HG03064 (cell line): ENCODE measurements at regions not wholly inside any gene's neighbourhood (a gene's known extent, or its start where the extent isn't known, plus 50 kb on each side); places are given as distances from the start of the nearest gene placed in this dataset.
"Not testable (repeated sequence)": the region's sequence is repeated elsewhere in the genome, so short reads cannot be mapped to it uniquely, and the experiment has no call there.

Experiments
- ATAC-seq: cut with Tn5 transposase; IDR thresholded peaks from one replicate; pipeline ENCODE4 v1.9.1; 2021; ENCODE audit warnings: low read depth; ENCODE audit not compliant: unreplicated experiment

DNA sequence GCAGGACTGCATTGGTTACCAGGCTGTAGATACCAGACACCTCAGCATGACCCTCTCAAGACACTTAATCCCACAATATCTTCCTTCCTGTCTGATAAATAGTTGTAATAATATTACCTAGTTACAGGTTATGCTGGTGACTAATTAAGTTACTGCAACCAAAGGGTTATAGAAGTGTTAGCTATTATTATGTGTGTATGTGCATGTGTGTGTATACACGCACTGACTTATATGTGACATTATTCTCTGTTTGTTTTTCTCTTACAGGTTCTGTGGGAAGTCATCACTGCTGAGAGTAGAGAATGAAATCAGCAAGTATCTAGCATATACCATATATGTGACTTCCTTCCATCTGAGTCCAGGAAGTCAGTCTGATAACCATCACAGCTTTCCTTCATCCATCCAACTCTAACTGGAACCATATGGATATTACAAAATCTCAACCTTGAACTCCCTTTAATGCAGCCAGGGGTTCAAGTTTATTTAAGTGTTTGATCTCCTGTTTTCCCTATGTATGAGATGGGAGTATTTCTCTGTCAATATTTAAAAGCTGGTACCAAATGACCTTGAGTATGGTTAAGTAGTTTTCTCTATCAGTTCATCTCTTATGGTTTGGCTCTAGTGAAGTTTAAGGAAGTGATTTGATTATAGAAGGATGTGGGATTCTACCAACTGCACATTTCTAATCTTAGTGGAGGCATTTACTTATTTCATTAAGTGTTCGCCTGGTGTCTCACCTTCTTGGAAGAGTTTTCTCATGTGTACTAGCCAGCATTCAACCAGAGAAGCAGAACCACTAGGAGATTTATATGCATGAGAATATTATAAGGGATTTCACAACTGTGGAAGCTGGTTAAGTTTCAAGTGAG is 313.2 kb downstream of the HIVEP2 start:
- ATAC-seq: no peak

DNA sequence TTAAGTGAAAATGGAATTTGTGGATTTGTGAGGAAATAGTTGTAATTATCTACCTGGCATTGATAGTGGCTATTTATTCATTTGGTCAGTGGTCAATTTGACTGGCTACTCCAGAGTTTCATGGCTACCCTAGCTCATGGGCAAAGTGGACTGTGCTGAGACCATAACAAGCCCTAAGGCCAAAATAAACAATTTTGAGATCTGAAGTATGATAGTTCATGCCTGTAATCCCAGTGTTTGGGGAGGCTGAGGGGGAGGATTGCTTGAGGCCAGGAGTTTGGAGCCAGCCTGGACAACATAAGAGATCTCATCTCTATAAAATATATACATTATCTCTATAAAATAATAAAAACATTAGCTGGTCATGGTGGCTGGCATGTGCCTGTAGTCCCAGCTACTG is 311.7 kb downstream of the HIVEP2 start:
- no peak for ATAC-seq

DNA sequence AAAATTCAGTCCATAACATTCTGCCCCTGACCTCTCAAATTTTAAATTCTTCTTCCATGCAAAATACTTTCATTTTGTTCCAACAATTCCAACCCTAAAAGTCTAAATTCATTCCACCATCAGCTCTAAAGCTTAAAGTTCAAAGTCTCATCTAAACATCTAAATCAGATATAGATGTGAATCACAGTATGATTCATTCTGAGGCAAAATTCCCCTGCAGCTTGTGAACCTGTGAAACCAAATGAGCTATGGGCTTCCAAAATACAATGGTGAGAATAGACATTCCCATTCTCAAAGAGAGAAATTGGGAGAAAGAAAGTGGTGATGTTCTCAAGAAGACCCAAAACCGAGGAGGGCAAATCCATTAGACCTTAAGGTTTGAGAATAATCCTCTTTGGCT is 309.8 kb downstream of the HIVEP2 start:
- ATAC-seq: no peak

DNA sequence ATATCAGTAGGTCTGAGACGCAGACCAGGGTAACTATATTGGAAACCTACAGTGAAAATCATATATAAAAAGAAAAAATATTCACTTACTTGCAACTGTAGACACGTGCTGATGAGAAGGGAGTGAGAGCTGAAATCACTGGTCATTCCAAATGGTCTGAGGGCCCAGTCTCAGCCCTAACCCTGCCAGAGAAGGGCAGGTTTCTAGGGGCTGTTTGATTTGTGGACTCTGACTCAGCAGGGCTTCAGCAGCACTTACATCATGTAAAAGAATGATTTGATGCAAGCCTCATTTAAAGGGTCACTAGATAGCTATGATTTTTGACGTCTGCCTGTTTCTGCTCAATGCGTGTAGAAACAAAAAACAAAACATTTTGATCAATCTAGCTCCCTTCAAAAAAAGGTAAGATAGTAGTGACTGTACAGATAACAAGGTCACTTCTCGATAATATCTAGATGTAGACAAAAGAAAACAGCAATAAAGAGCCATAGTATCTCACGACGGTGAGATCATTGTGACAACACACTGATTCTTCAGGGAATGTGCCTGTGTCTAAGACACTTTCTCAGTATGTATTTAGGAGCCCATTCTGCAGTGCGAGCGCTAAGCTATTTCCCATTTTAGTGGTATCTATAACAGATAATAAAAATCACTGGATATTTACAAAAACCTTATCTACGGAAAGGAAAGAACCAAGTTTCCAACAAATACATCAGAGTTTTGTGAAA is 307.2 kb downstream of the HIVEP2 start:
- ATAC-seq: no peak

DNA sequence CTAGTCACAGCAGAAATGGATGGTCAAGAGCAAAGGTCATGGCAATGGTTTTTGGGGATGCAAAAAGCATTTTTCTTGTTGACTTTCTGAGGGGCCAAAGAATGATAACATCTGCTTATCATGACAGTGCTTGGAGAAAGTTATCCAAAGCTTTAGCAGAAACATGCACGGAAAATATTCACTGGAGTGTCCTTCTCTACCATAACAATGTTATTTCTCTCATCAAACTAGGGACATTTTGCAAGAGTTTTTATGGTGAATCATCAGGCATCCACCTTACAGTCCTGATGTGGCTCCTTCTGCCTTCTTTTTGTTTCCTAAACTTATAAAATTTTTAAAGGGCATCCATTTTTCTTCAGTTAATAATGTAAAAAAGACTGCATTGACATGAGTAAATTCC is 302.3 kb downstream of the HIVEP2 start:
- ATAC-seq: no peak

DNA sequence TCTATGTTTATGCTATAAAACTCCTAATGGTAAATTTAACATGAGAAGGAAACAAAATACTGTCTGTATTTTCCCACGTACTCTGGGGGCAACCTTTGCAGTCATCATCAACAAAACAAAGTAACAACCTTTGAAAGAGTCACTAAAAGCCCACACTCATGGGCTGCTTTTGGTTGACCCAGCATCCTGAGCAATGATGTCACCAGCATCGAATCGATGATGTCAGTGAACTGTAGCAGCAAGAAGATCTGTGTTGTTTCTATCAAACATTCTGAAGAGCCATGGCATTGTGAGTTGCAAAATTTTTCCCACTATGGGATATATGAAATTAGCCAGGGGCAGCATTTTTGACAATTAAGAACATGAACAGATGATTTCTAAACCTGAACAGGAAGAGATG is 300.1 kb downstream of the HIVEP2 start:
- no peak for ATAC-seq

DNA sequence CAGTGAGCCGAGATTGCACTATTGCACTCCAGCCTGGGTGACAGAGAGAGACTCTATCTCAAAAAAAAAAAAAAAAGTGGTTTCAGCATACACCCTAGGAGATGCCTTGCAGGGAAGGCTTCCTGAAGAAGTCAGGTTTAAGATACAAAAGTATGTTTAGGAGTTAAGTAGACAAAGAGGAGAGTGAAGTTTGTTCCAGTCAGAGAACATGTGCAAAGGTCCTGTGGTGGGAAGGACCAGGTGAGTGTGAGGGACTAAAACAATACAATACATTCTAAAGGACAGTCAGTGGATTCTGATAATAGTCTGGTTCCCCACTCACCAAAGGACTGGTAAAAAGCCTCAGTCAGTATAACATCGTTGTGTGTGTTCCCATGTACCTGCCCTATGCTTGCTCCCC is 299.3 kb downstream of the HIVEP2 start:
- ATAC-seq: no peak

DNA sequence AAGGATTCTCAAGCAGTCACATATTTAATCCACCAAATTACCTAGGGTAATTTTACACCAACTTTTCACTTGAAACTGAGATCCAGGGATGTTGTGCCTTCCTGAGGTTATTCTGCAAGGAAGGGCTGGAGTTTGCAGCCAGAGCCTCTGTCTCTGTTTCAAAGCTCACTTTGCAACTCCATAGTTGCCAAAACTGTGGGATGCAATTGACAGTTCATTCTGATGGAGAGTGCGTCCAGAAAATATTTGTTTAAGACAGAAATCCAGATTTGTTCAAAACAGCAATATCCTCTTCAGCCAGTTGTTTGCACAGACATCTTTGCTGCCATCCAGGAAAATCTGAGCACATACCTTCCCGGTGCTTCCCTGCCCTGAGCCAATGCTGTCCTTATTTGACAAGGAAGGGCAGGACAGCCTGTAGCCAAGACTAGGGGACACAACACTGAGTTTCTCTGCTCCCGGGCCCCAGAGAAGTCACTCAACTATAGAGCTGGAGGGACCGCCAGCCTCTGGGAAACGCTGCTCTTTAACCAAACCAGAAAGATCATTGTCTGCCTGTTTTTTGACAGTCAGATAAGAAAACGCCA is 297.4 kb downstream of the HIVEP2 start:
- ATAC-seq: no peak

DNA sequence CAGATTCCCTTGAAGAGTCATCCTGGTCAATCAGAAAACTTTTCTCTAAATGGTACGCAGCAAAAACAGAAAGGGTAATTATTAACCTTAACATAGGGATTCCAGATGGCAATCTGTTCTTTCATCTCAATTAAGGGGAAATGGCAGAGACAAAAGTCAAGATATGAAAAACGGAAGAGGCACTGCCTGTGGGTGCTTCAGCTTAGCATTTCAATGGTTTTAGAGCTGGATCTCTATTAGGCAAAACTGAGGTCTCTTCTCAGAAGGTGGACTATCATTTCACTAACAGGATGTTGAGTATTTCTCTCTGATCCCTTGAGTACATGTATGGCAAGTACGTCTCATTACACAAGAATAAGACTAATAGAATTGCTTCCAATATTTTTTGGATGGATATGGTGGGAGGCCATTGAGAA is 296.9 kb downstream of the HIVEP2 start:
- no peak for ATAC-seq

DNA sequence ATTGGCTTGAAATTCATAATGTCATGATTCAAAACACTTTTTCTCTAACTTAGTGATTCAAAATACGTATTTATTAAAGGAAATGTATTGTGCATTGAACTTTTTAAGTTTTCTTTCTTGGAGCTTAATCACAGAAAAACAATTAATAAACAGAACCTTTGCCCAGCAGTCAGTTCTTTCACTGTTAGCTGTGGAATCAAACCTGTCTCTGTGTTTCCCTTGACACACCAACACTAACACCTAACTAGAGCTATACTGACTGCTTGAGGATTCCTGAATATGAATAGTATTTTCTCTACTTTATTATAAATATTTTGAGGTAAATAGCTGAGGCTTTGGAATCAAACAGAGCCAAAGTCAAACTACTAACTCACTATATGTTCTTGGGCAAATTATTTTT is 296.4 kb downstream of the HIVEP2 start:
- ATAC-seq: no peak

DNA sequence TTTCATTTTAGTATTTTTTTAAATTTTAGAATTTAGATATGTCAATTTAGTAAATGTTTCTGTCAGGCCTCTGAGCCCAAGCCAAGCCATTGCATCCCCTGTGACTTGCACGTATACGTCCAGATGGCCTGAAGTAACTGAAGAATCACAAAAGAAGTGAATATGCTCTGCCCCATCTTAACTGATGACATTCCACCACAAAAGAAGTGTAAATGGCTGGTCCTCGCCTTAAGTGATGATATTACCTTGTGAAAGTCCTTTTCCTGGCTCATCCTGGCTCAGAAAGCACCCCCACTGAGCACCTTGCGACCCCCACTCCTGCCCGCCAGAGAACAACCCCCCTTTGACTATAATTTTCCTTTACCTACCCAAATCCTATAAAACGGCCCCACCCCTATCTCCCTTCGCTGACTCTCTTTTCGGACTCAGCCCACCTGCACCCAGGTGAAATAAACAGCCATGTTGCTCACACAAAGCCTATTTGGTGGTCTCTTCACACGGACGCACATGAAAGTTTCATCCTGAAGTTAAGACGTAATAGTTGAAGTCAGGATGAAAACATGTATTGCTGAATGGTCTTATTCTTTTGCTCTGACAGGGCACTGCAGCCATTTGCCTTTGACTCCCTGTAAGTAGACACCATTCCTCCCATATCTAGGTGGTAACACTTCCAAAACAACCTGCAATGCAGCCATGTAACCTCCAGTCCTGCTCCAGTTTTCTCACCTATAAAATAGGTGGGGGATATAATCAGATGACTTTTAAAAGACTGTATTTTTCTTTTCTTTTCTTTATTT is 295.3 kb downstream of the HIVEP2 start:
- ATAC-seq: not testable (repeated sequence)

DNA sequence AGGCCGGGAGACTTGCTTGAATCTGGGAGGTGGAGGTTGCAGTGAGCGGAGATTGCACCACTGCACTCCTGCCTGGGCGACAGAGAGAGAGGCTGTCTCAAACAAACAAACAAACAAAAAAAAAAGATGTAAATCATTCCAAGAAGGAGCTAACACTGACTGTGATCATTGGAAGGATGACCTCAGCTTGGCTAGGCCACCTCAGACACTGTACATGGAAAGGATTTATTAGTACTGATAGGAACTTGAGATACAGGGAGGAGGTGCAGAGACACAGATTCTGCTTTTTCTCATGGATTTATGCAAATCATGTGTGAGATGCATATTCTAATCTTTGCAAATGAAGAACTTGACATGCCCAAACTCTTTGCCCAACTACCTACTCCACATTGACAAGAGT is 293.6 kb downstream of the HIVEP2 start:
- ATAC-seq: no peak

DNA sequence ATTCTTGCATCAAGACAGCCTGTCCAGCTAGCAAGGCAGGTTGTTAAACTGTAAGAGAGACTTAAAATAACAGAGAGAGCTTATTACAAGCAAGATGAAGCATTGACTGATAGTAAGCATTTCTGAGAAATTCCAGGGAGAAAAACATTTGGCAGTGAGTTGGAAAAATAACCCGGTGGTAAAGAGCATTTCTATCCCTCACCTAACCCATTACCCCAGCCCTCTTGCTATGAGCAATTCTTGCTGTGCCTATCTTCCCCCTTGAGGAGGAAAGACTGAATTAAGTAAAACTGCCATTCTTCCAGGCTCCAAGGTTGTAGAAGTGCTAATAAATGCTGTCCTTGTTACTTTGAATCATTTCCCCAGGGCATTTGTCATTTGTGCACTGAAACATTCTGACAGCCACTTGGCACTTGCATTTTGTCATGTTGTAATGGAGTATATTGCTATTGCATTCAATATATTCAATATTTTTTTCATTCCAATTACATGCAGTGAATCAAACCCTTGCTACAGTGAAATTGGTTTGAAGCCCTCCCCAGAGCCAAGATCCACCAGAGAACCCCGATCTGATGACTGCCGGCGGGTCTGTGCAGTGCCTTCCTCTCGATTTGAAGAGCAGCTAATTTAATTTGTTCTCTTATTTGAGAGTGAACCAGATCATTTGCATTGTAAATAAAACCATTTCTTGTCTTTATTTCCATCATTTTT is 291.1 kb downstream of the HIVEP2 start:
- no peak for ATAC-seq

DNA sequence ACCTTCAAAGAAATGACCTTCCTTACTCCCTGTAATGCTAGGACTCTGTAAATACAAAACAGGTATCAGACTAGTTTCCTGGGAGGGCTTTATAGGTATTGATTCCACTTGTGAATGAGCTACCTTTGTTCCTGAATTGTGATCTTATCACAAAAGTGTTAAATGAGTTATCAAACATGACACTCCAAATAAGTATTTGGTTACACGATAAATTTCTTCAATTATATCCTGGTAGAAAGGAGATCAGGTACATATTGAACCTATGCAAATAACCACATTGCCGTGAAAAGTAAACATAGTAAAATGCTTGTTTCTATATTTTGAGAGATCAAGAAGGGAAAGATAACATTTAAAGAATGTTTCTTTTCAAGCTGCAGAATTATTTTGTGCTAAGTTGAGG is 285.3 kb downstream of the HIVEP2 start:
- ATAC-seq: no peak

DNA sequence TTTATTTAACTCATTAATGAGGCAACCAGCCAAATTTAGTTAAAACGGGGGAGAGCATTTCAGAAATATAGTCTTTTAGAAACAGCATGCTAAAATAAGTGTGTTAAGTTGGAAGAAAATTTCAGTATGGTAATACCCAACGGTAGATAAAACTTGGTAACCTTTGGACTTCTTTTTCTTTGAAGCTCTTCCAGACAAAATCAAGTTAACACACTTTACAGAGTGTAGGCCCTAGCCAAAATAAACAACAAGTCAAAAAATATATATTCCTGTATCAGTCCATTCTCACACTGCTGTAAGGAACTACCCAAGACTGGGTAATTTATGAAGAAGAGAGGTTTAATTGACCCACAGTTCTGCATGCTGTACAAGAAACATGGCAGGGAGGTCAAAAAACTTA is 279.6 kb downstream of the HIVEP2 start:
- no peak for ATAC-seq

DNA sequence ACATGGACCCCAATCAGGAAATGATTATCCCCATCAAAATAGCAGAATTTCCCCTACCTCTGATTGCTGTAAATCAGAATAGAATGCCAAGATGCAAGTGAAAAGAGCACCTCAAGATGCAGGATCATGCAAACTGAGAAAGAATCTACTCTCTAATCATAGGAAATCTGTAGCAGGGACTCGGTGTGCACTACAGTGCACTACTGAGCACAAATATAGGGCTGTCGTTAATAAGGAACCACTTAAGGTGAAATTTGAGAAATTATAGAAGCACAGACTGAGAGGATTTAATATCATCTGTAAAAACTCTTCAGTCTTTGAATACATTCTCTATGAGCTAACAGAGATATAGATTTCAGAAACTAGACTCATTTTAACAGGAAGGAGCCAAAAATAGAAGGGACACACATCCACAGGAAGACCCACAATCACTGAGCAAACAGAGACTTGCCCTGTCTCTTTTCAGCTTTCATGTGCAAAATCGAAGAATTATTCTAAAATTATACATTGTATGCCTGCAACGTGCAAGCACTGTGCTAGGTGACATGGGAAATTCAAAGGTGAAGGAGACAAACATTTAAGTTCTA is 278.3 kb downstream of the HIVEP2 start:
- ATAC-seq: no peak

DNA sequence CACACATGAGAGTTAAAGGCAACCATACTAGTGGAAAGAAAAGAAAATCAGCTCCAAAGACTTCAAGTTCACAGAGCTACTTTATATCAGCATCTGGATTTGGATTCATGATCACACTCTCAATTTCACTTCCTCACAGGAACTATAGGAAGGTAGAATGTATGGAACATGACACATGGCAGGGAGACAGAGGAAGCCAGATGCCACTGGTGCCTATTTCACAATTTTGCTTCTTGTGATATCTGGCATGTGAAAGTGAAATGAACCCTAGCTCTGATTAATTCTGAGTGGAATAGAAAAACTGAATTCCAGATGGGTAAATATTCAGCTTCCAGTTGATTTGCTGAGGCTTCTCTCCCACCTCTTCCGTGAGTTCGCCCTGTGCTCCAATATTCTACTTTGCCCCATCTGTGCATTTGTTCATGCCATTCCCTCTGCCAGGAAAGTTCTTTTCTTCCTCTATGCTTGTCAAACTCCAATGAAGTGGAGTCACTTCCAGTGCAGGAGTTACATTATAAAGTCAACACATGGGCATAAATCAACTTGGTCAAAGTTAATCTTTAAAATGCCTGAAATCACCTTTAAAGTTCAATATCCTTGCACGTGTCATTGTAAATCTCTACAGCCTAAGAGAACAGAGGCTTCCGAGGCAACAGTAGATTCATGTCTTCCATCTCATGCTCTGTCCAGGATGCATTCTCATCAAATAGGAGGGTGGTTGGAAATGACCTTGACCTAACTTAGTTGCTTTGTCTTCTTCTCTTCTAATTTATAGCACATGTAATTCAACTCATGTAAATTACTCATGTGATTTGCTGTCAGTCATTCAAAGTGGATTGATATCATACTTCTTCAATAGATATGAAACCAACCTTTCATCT is 275.3 kb downstream of the HIVEP2 start:
- ATAC-seq: no peak

DNA sequence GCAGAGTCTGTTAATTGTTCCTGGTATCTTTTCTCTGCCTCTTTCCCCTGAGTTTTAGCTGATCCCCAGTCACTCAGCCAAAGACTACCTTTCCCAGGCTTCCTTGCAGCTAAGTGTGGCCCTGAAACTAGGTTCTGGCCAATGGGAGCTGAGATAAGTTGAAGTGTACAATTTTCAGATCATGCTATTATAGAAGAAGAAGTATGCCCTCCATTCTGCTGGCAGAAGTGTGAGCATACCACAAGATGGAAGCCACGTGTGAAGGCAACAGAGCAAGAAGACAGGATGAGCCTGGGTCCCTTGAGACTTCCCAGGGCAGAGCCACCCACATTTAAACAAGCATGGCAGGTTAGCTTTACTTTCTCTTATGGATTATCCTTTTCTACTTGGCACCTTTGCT is 273.2 kb downstream of the HIVEP2 start:
- no peak for ATAC-seq

DNA sequence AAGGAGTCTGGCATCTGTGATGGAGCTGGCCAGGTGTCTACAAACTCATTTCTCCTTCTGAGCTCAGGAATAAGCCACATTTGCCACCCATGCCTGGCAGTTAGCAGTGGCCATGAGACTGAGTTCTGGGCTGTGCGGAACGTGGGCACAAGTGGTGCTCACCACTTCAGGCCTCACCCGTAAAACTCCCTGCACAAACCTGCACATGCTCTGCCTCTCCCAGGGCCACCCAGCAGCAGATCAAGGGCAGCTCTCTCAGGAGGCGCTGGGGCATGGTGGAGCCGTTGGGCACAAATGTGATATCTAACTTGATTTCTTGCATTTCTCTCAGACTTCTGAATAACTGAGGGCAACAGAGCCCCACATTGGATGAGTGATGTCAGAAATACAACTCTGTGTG is 269.5 kb downstream of the HIVEP2 start:
- no peak for ATAC-seq
